HG03565 (cell line): ENCODE measurements at regions not wholly inside any gene's neighbourhood (a gene's known extent, or its start where the extent isn't known, plus 50 kb on each side); places are given as distances from the start of the nearest gene placed in this dataset.

ENCODE experiments used
- ATAC-seq: cut with Tn5 transposase; IDR thresholded peaks from one replicate; pipeline ENCODE4 v1.9.1; 2021; ENCODE audit warnings: mild to moderate bottlenecking, moderate library complexity; ENCODE audit not compliant: unreplicated experiment

GRCh38 chrX:39740078-39740477 is 357.7 kb downstream of the BCOR start:
- no peak for ATAC-seq

- ATAC-seq: no peak
Measured at GRCh38 chrX:39741904-39742303, 355.9 kb downstream of the BCOR start.

GRCh38 chrX:39745818-39746217 is 351.9 kb downstream of the BCOR start:
- ATAC-seq: no peak

- ATAC-seq: no peak
Measured at GRCh38 chrX:39749135-39749534, 348.6 kb downstream of the BCOR start.

GRCh38 chrX:39749728-39750127 is 348.0 kb downstream of the BCOR start:
- ATAC-seq: no peak

- no peak for ATAC-seq
Measured at GRCh38 chrX:39750256-39750790, 347.4 kb downstream of the BCOR start.

- ATAC-seq: no peak
Measured at GRCh38 chrX:39750848-39751247, 346.9 kb downstream of the BCOR start.

GRCh38 chrX:39752815-39753214 is 344.9 kb downstream of the BCOR start:
- no peak for ATAC-seq

GRCh38 chrX:39753293-39753996 is 344.3 kb downstream of the BCOR start:
- ATAC-seq: no peak

GRCh38 chrX:39755143-39756032 is 342.4 kb downstream of the BCOR start:
- no peak for ATAC-seq

- no peak for ATAC-seq
Measured at GRCh38 chrX:39756086-39756883, 341.5 kb downstream of the BCOR start.

- no peak for ATAC-seq
Measured at GRCh38 chrX:39757971-39758370, 339.8 kb downstream of the BCOR start.

- no peak for ATAC-seq
Measured at GRCh38 chrX:39758791-39759525, 338.8 kb downstream of the BCOR start.

- ATAC-seq: no peak
Measured at GRCh38 chrX:39759526-39760224, 338.1 kb downstream of the BCOR start.

GRCh38 chrX:39760930-39761329 is 336.8 kb downstream of the BCOR start:
- ATAC-seq: no peak

GRCh38 chrX:39762266-39762841 is 335.4 kb downstream of the BCOR start:
- ATAC-seq: no peak

GRCh38 chrX:39764441-39764914 is 333.3 kb downstream of the BCOR start:
- no peak for ATAC-seq

- no peak for ATAC-seq
Measured at GRCh38 chrX:39765327-39765726, 332.4 kb downstream of the BCOR start.

- no peak for ATAC-seq
Measured at GRCh38 chrX:39766085-39766726, 331.6 kb downstream of the BCOR start.
